HG02981 (cell line): ENCODE measurements at regions not wholly inside any gene's neighbourhood (a gene's known extent, or its start where the extent isn't known, plus 50 kb on each side); places are given as distances from the start of the nearest gene placed in this dataset.

Source experiments
- ATAC-seq: cut with Tn5 transposase; IDR thresholded peaks from one replicate; pipeline ENCODE4 v1.9.1; 2021; ENCODE audit warnings: mild to moderate bottlenecking, moderate library complexity; ENCODE audit not compliant: unreplicated experiment

- no peak for ATAC-seq
These were observed 179.8 kb upstream of the FOXN2 start for GRCh38 chr2:48134704-48135103.

GRCh38 chr2:48135797-48136196 lies 178.7 kb upstream of the FOXN2 start:
- ATAC-seq = no peak

- no peak for ATAC-seq
These were observed 176.7 kb upstream of the FOXN2 start for GRCh38 chr2:48137829-48138228.

- ATAC-seq = no peak
These were observed 175.6 kb upstream of the FOXN2 start for GRCh38 chr2:48138898-48139297.

- no peak for ATAC-seq
These were observed 173.9 kb upstream of the FOXN2 start for GRCh38 chr2:48140586-48140985.

GRCh38 chr2:48144777-48145176 lies 169.7 kb upstream of the FOXN2 start:
- no peak for ATAC-seq

GRCh38 chr2:48145845-48146452 lies 168.5 kb upstream of the FOXN2 start:
- no peak for ATAC-seq

- no peak for ATAC-seq
These were observed 167.9 kb upstream of the FOXN2 start for GRCh38 chr2:48146552-48146951.

GRCh38 chr2:48147719-48148118 lies 166.8 kb upstream of the FOXN2 start:
- ATAC-seq = no peak

- ATAC-seq = no peak
These were observed 165.5 kb upstream of the FOXN2 start for GRCh38 chr2:48148841-48149430.

- no peak for ATAC-seq
These were observed 157.3 kb upstream of the FOXN2 start for GRCh38 chr2:48157150-48157549.

GRCh38 chr2:48161628-48162027 lies 152.9 kb upstream of the FOXN2 start:
- no peak for ATAC-seq

GRCh38 chr2:48162742-48163141 lies 151.7 kb upstream of the FOXN2 start:
- ATAC-seq = no peak

- ATAC-seq = no peak
These were observed 149.3 kb upstream of the FOXN2 start for GRCh38 chr2:48165070-48165753.

- no peak for ATAC-seq
These were observed 145.3 kb upstream of the FOXN2 start for GRCh38 chr2:48169141-48169592.

GRCh38 chr2:48170281-48170680 lies 144.2 kb upstream of the FOXN2 start:
- no peak for ATAC-seq

GRCh38 chr2:48173141-48173540 lies 141.3 kb upstream of the FOXN2 start:
- no peak for ATAC-seq

GRCh38 chr2:48174503-48174902 lies 140.0 kb upstream of the FOXN2 start:
- no peak for ATAC-seq

GRCh38 chr2:48175254-48175653 lies 139.2 kb upstream of the FOXN2 start:
- no peak for ATAC-seq

- ATAC-seq = no peak
These were observed 138.8 kb upstream of the FOXN2 start for GRCh38 chr2:48175656-48176055.

GRCh38 chr2:48176876-48177275 lies 137.6 kb upstream of the FOXN2 start:
- no peak for ATAC-seq

GRCh38 chr2:48178611-48179010 lies 135.9 kb upstream of the FOXN2 start:
- no peak for ATAC-seq
